ENCODE measurements at regions not wholly inside any gene's neighbourhood (a gene's known extent, or its start where the extent isn't known, plus 50 kb on each side); places are given as distances from the start of the nearest gene placed in this dataset.

GRCh38 chr10:128940081-128940480, 527.0 kb upstream of the MGMT start:
- no peaks in the 10 kb centered on the region for H3K9me1 ChIP-seq (ENCODE audit: control insufficient read depth, insufficient read depth, low read length)
- BruUV-seq (replicated peaks), result no TSS peak
- CTCF ChIA-PET (ENCODE audit: low intra/inter-chr PET ratio), result no interaction called here
- no peaks in the 10 kb centered on the region for H3K9me3 ChIP-seq (replicated peaks; ENCODE audit: control insufficient read depth, insufficient read depth, low read depth, low read length)
- H3K27me3 ChIP-seq (ENCODE audit: control insufficient read depth in 2 of 2, insufficient read depth in 2 of 2, low read length in 2 of 2), result peaks cover 0 to 17% of the 10 kb centered on the region in 2 experiments; a peak in 2 of 5 replicates
- 0% methylated on average over 3 of the region's 5 CpGs for WGBS (ENCODE audit: insufficient coverage, low coverage, missing lambda C conversion rate)
- H3K9ac ChIP-seq (ENCODE audit: insufficient read depth in 1 of 2, low read depth in 2 of 2, low read length in 2 of 2), result no peak overlapping the region
- H3K27ac ChIP-seq (ENCODE audit: extremely low read depth, low read depth, low read length), result no peak overlapping the region
- H4K20me1 ChIP-seq (replicated peaks; ENCODE audit: control insufficient read depth, insufficient read depth, low read length), result no peaks in the 10 kb centered on the region
- no peak for TF ChIP-seq ZNF75A (CRISPR knock-in tag; IDR thresholded peaks at IDR 0.05)
- TF ChIP-seq HDAC6 (IDR thresholded peaks at IDR 0.05; ENCODE audit: low read depth, low read length), result no peak
- no peak for TF ChIP-seq EHMT2 (IDR thresholded peaks at IDR 0.05)
- H3K36me3 ChIP-seq (ENCODE audit: control insufficient read depth, insufficient read depth, low read length), result no peaks in the 10 kb centered on the region
- H3K4me1 ChIP-seq (replicated peaks in 1 of 2; ENCODE audit: control insufficient read depth in 2 of 2, insufficient read depth in 2 of 2, low read length in 2 of 2), result no peaks in the 10 kb centered on the region
- ATAC-seq, result no peak
- intact Hi-C loops (cut with micrococcal nuclease), result no loop called here
- no peak overlapping the region for H3K4me2 ChIP-seq (ENCODE audit: insufficient read depth, low read length)
- POLR2A ChIA-PET, result no interaction called here
- no peak for FAIRE-seq
- DNase-seq (ENCODE audit: extremely low read depth in 1 of 4, low spot score in 3 of 4), result no peak
- H2AFZ ChIP-seq (ENCODE audit: low read depth, low read length), result no peak overlapping the region
- no peak overlapping the region for H3K4me3 ChIP-seq
- H3K79me2 ChIP-seq (ENCODE audit: control insufficient read depth, insufficient read depth, low read length), result no peaks in the 10 kb centered on the region
- in situ Hi-C loops (cut with MboI), result no loop called here

DNA sequence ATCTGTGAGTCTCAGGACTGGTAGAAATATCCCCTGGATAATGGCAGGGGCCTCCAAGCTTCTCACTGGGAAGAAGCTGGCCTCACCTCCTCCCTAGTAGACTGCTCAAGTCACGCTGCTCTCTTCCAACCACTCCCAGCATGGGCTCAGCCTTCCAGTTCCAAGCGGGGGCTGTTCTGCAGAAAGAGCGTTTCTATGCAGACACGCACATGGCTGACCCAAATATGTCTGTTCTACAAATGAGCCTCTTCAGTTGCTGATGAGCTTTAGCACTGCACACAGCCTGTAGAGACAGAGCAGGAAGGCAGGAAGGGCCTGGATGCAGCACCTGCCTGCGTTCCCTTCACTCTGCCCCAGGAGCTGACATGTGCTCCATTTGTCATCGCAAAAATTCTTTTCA, 523.9 kb upstream of the MGMT start:
- no peak for FAIRE-seq
- no peak overlapping the region for H2AFZ ChIP-seq (ENCODE audit: low read depth, low read length)
- CTCF ChIA-PET (ENCODE audit: low intra/inter-chr PET ratio), result no interaction called here
- in situ Hi-C loops (cut with MboI), result no loop called here
- no peak for DNase-seq (ENCODE audit: extremely low read depth in 1 of 4, low spot score in 3 of 4)
- H3K79me2 ChIP-seq (ENCODE audit: control insufficient read depth, insufficient read depth, low read length), result no peaks in the 10 kb centered on the region
- ATAC-seq, result no peak
- no peak overlapping the region for H3K4me2 ChIP-seq (ENCODE audit: insufficient read depth, low read length)
- H3K27ac ChIP-seq (ENCODE audit: extremely low read depth, low read depth, low read length), result no peak overlapping the region
- no TSS peak for BruUV-seq (replicated peaks)
- H3K9me1 ChIP-seq (ENCODE audit: control insufficient read depth, insufficient read depth, low read length), result no peaks in the 10 kb centered on the region
- POLR2A ChIA-PET, result no interaction called here
- no peaks in the 10 kb centered on the region for H3K4me1 ChIP-seq (replicated peaks in 1 of 2; ENCODE audit: control insufficient read depth in 2 of 2, insufficient read depth in 2 of 2, low read length in 2 of 2)
- H3K4me3 ChIP-seq, result no peak overlapping the region
- no peaks in the 10 kb centered on the region for H3K36me3 ChIP-seq (ENCODE audit: control insufficient read depth, insufficient read depth, low read length)
- WGBS (ENCODE audit: insufficient coverage, low coverage, missing lambda C conversion rate), result 0% methylated on average over 6 of the region's 6 CpGs
- no peak overlapping the region for H3K9ac ChIP-seq (ENCODE audit: insufficient read depth in 1 of 2, low read depth in 2 of 2, low read length in 2 of 2)
- H4K20me1 ChIP-seq (replicated peaks; ENCODE audit: control insufficient read depth, insufficient read depth, low read length), result no peaks in the 10 kb centered on the region
- intact Hi-C loops (cut with micrococcal nuclease), result no loop called here
- peaks cover 0 to 4% of the 10 kb centered on the region in 2 experiments; a peak in 1 of 5 replicates for H3K27me3 ChIP-seq (ENCODE audit: control insufficient read depth in 2 of 2, insufficient read depth in 2 of 2, low read length in 2 of 2)
- no peaks in the 10 kb centered on the region for H3K9me3 ChIP-seq (replicated peaks; ENCODE audit: control insufficient read depth, insufficient read depth, low read depth, low read length)
- TF ChIP-seq SRSF1 (IDR thresholded peaks at IDR 0.05; ENCODE audit: low read depth, low read length), result no peak
- no peak for TF ChIP-seq GABPB2 (CRISPR knock-in tag; conservative IDR thresholded peaks at IDR 0.05)
- no peak for TF ChIP-seq GABPA (tag; conservative IDR thresholded peaks at IDR 0.05; ENCODE audit: low read depth)
- no peak for TF ChIP-seq RBFOX2 (IDR thresholded peaks at IDR 0.05; ENCODE audit: low read depth, low read length)
- TF ChIP-seq ZNF778 (CRISPR knock-in tag; IDR thresholded peaks at IDR 0.05), result no peak
- no peak for TF ChIP-seq STAT5B (CRISPR knock-in tag; IDR thresholded peaks at IDR 0.05)
- no peak for TF ChIP-seq FOXO4 (CRISPR knock-in tag; IDR thresholded peaks at IDR 0.05)

Data from K562 (cell line).